Endothelial cell of umbilical vein (primary cell): ENCODE measurements at regions not wholly inside any gene's neighbourhood (a gene's known extent, or its start where the extent isn't known, plus 50 kb on each side); places are given as distances from the start of the nearest gene placed in this dataset.

Experiments used
- BruUV-seq: library from RNA; stranded (reverse); fragments of 400-500 nt; replicated peaks from 2 replicates; lab custom pipeline; 2021; lab: Mats Ljungman, UMichigan
- CTCF ChIA-PET: fragments of 300-600, 350-600 bp; sonication (Branson Sonifier 250); formaldehyde crosslinking; loops from one replicate; lab custom pipeline; 2021; ENCODE audit warnings: antibody characterized with exemption, inconsistent platforms; lab: Charles Lee
- POLR2A ChIA-PET: fragments of 300-600, 350-600 bp; sonication (Branson Sonifier 250); formaldehyde crosslinking; loops from one replicate; lab custom pipeline; 2021; ENCODE audit warnings: antibody characterized with exemption, inconsistent platforms; lab: Charles Lee
- DNase-seq: peaks from one replicate; pipeline ENCODE4 v3.0.0-alpha.2; 2011; ENCODE audit warnings: low read depth, low spot score
- FAIRE-seq: peaks from 2 replicates; lab custom pipeline; 2011; peaks lifted over from hg19 to GRCh38; lab: Jason Lieb, UNC
- H2AFZ ChIP-seq: 2 replicates; pipeline ENCODE4 v1.6.0; 2012; ENCODE audit warnings: low read depth, low read length, control low read depth, inconsistent platforms
- H3K27ac ChIP-seq: 2 replicates; pipeline ENCODE4 v1.5.1; 2011; ENCODE audit warnings: low read depth, mild to moderate bottlenecking, control low read depth, low read length, moderate library complexity; ENCODE audit not compliant: insufficient read depth
- H3K27me3 ChIP-seq, 2 experiments: 2 replicates each; pipeline versions ENCODE4 v1.6.0 to v1.6.1; 2011; ENCODE audit warnings: low read length in 2 of 2, mixed read lengths in 1 of 2; ENCODE audit not compliant: control insufficient read depth in 2 of 2, insufficient read depth in 2 of 2
- H3K36me3 ChIP-seq, 2 experiments: 2 replicates in 1 of 2; 3 replicates in 1 of 2; pipeline ENCODE4 v1.5.1; 2011; ENCODE audit warnings: low read length in 2 of 2, mild to moderate bottlenecking in 1 of 2, moderate library complexity in 1 of 2; ENCODE audit not compliant: control insufficient read depth in 2 of 2, insufficient read depth in 2 of 2; ENCODE audit errors: extremely low read depth in 1 of 2
- H3K4me1 ChIP-seq: 3 replicates; pipeline ENCODE4 v1.5.1; 2011; ENCODE audit warnings: mild to moderate bottlenecking, low read length; ENCODE audit not compliant: control insufficient read depth, insufficient read depth; ENCODE audit errors: extremely low read depth
- H3K4me2 ChIP-seq: 2 replicates; pipeline ENCODE4 v1.6.1; 2011; ENCODE audit warnings: low read length, control low read depth, mixed read lengths; ENCODE audit not compliant: insufficient read depth
- H3K4me3 ChIP-seq, 3 experiments: fragments of 200-600 bp in 1 of 3; sonication (generic), shearing (Covaris generic) in 1 of 3; replicated peaks in 1 of 3; 2 replicates each; pipeline ENCODE4 v1.5.1; 2011 to 2016; ENCODE audit warnings: control low read depth in 3 of 3, low read length in 3 of 3, mild to moderate bottlenecking in 2 of 3, inconsistent platforms in 1 of 3, low read depth in 1 of 3, moderate library complexity in 1 of 3; ENCODE audit not compliant: insufficient read depth in 1 of 3
- H3K79me2 ChIP-seq: 2 replicates; pipeline ENCODE4 v1.6.0; 2012; ENCODE audit warnings: low read length, inconsistent platforms; ENCODE audit not compliant: control insufficient read depth, insufficient read depth
- H3K9ac ChIP-seq: replicated peaks from 2 replicates; pipeline ENCODE3; 2011; ENCODE audit warnings: low read length, control low read depth; ENCODE audit not compliant: insufficient read depth; ENCODE audit errors: extremely low read depth
- H3K9me1 ChIP-seq: replicated peaks from 3 replicates; pipeline ENCODE4 v1.6.0; 2011; ENCODE audit warnings: mild to moderate bottlenecking, low read length; ENCODE audit not compliant: control insufficient read depth, insufficient read depth; ENCODE audit errors: extremely low read depth
- H3K9me3 ChIP-seq: replicated peaks from 2 replicates; pipeline ENCODE4 v1.5.1; 2012; ENCODE audit warnings: low read length, inconsistent platforms; ENCODE audit not compliant: control insufficient read depth, insufficient read depth
- H4K20me1 ChIP-seq: replicated peaks from 2 replicates; pipeline ENCODE3; 2011; ENCODE audit warnings: mild to moderate bottlenecking, low read length; ENCODE audit not compliant: control insufficient read depth, insufficient read depth; ENCODE audit errors: extremely low read depth
- CTCF ChIP-seq, 2 donors: IDR thresholded peaks; 1 replicate in 1 of 2; 2 replicates in 1 of 2; pipeline ENCODE4 v1.5.1; 2011; ENCODE audit warnings: low read length in 2 of 2, mild to moderate bottlenecking in 2 of 2, moderate library complexity in 2 of 2, control low read depth in 1 of 2, inconsistent platforms in 1 of 2, low read depth in 1 of 2; ENCODE audit not compliant: insufficient read depth in 1 of 2; ENCODE audit errors: extremely low read depth in 1 of 2
- EZH2 ChIP-seq: IDR thresholded peaks from 2 replicates; pipeline ENCODE4 v1.6.1; 2012; ENCODE audit warnings: borderline replicate concordance, low read depth, mild to moderate bottlenecking, moderate library complexity, low read length, inconsistent platforms; ENCODE audit not compliant: severe bottlenecking
- FOS ChIP-seq: IDR thresholded peaks from 2 replicates; pipeline ENCODE4 v1.6.1; 2011; ENCODE audit warnings: mild to moderate bottlenecking, low read length, moderate library complexity, borderline replicate concordance; ENCODE audit not compliant: insufficient read depth
- GATA2 ChIP-seq: IDR thresholded peaks from 2 replicates; pipeline ENCODE4 v1.7.0; 2011; ENCODE audit warnings: low read depth, mild to moderate bottlenecking, moderate library complexity, mixed read lengths, low read length; ENCODE audit not compliant: insufficient read length, insufficient read depth
- JUN ChIP-seq: IDR thresholded peaks from 2 replicates; pipeline ENCODE4 v1.6.1; 2011; ENCODE audit warnings: borderline replicate concordance, low read depth; ENCODE audit not compliant: insufficient read length, insufficient read depth
- MAX ChIP-seq: IDR thresholded peaks from 2 replicates; pipeline ENCODE4 v1.6.1; 2011; ENCODE audit not compliant: insufficient read depth, insufficient read length
- MYC ChIP-seq: IDR thresholded peaks from one replicate; pipeline ENCODE4 v1.6.1; 2011; ENCODE audit warnings: mild to moderate bottlenecking, low read depth, low read length
- POLR2A ChIP-seq: IDR thresholded peaks from 2 replicates; pipeline ENCODE4 v1.6.1; 2012; ENCODE audit warnings: low read depth, mild to moderate bottlenecking, control low read depth, low read length
- POLR2AphosphoS5 ChIP-seq: IDR thresholded peaks from 2 replicates; pipeline ENCODE4 v1.6.1; 2012; ENCODE audit warnings: low read depth, mild to moderate bottlenecking, control low read depth, low read length, moderate library complexity; ENCODE audit not compliant: insufficient read depth
- dilution Hi-C: fragments of 300-500 bp; cut with MboI; formaldehyde crosslinking; loops from one replicate; pipeline ENCODE4 v1.15.0; 2019; ENCODE audit warnings: low sequenced_read_pairs; ENCODE audit not compliant: extremely low pct_ligation_motif_present
- intact Hi-C: fragments of 100-400 bp; cut with micrococcal nuclease; formaldehyde crosslinking; loops from one replicate; pipeline ENCODE4 v1.10.0; 2022

GRCh38 chr16:72615856-72616255 is 432.1 kb downstream of the ZFHX3 start:
- Histone ChIP-seq H3K36me3 (no peaks in the 10 kb centered on the region), H4K20me1 (no peaks in the 10 kb centered on the region), H2AFZ (no peak overlapping the region), H3K9me3 (no peaks in the 10 kb centered on the region), H3K9ac (no peak overlapping the region), H3K4me1 (no peaks in the 10 kb centered on the region), H3K79me2 (no peaks in the 10 kb centered on the region), H3K4me3 (no peak overlapping the region), H3K27ac (no peak overlapping the region), H3K27me3 (no peaks in the 10 kb centered on the region), H3K4me2 (no peak overlapping the region), H3K9me1 (no peaks in the 10 kb centered on the region)
- dilution Hi-C loops (no loop called here), intact Hi-C loops (no loop called here)
- no peak for FAIRE-seq
- ChIA-PET CTCF (interaction anchor here (1.3 kb wide), 1 partner anchor 12 kb away, joined by 3 read pairs; no protein-coding TSS in a partner anchor), POLR2A (no interaction called here)
- DNase-seq, result no peak
- no TSS peak for BruUV-seq
- no peak for TF ChIP-seq FOS

GRCh38 chr16:72612718-72613117 is 435.2 kb downstream of the ZFHX3 start:
- Histone ChIP-seq H3K27ac (no peak overlapping the region), H4K20me1 (no peaks in the 10 kb centered on the region), H3K9ac (no peak overlapping the region), H3K27me3 (no peaks in the 10 kb centered on the region), H3K4me1 (no peaks in the 10 kb centered on the region), H3K9me1 (no peaks in the 10 kb centered on the region), H3K9me3 (no peaks in the 10 kb centered on the region), H3K36me3 (no peaks in the 10 kb centered on the region), H2AFZ (no peak overlapping the region), H3K4me3 (no peak overlapping the region), H3K4me2 (no peak overlapping the region), H3K79me2 (no peaks in the 10 kb centered on the region)
- BruUV-seq, result no TSS peak
- TF ChIP-seq MAX, result no peak
- no peak for TF ChIP-seq CTCF (IDR thresholded peaks at IDR 0.05; ENCODE audit: extremely low read depth in 1 of 2, insufficient read depth in 1 of 2, low read depth in 1 of 2, low read length in 2 of 2)
- no peak for TF ChIP-seq JUN
- TF ChIP-seq FOS, result no peak
- TF ChIP-seq GATA2, result no peak
- TF ChIP-seq MYC, result no peak
- TF ChIP-seq POLR2A, result no peak
- no peak for TF ChIP-seq POLR2AphosphoS5
- no peak for TF ChIP-seq EZH2
- intact Hi-C loops, result no loop called here
- DNase-seq (no peak), FAIRE-seq (no peak)
- CTCF ChIA-PET, result interaction anchor here (1.8 kb wide), 1 partner anchor 8 kb away, joined by 4 read pairs; no protein-coding TSS in a partner anchor
- POLR2A ChIA-PET, result no interaction called here
- dilution Hi-C loops, result no loop called here
